ENCODE measurements at regions not wholly inside any gene's neighbourhood (a gene's known extent, or its start where the extent isn't known, plus 50 kb on each side); places are given as distances from the start of the nearest gene placed in this dataset.

DNA sequence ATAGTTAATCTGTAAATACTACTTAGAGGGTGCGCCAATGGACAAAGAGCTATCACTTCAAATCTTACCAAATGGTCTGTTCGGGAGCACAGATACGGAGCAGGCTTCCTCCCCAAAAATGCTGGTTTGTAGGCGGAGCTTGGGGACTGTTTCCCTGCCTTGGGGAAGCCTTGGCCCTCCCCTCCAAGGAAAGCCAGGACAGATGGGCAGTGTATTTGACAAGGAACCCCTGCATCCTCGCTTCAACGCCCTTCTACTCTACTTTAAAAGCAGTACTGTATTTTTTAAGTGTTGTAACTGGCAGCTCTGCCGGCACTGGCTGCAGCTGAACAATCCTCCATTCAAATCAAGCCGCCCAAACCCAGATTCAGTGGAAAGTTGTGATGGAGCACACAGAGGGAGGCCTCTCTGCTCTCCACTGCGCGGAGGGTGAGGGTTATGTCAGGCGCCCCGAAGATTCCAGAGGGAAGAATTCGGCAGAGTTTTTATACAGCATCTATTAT, 83.1 kb upstream of the FNDC3B start:
- TF ChIP-seq EZH2phosphoT487 (IDR thresholded peaks at IDR 0.05; ENCODE audit: insufficient read depth, low read depth): no peak
- TF ChIP-seq EZH2 (IDR thresholded peaks at IDR 0.05; ENCODE audit: insufficient read depth, poor library complexity, severe bottlenecking): no peak

Measured in GM23248 (cell line).